Natural killer cell treated with Interleukin-12 subunit alpha and Interleukin-12 subunit beta and Interleukin-15 and Interleukin-18, amount 100 ng/mL, for 72 hours (primary cell): ENCODE measurements at regions not wholly inside any gene's neighbourhood (a gene's known extent, or its start where the extent isn't known, plus 50 kb on each side); places are given as distances from the start of the nearest gene placed in this dataset.

Experiments used
- ATAC-seq, 2 donors: fragments of 150-1000 bp; cut with Tn5 transposase in 1 of 2; sonication (Bioruptor Pico), chemical (Tn5 transposase) in 1 of 2; 2 replicates each; pipeline ENCODE4 v1.10.0; 2021
- DNase-seq: peaks from one replicate; pipeline ENCODE4 v3.0.0; 2022; ENCODE audit warnings: low spot score
- H3K27ac Mint-ChIP-seq, 2 donors: 1 replicate in 1 of 2; 2 replicates in 1 of 2; pipeline ENCODE4 v1.8.0; 2022; ENCODE audit warnings: mixed read lengths in 2 of 2, mild to moderate bottlenecking in 1 of 2, moderate library complexity in 1 of 2
- H3K27me3 Mint-ChIP-seq, 2 donors: 1 replicate in 1 of 2; 2 replicates in 1 of 2; pipeline ENCODE4 v1.8.0; 2022; ENCODE audit warnings: mixed read lengths in 2 of 2
- H3K36me3 Mint-ChIP-seq: one replicate; pipeline ENCODE4 v1.8.0; 2022; ENCODE audit warnings: mixed read lengths
- H3K4me1 Mint-ChIP-seq, 2 donors: 1 replicate in 1 of 2; 2 replicates in 1 of 2; pipeline ENCODE4 v1.8.0; 2022; ENCODE audit warnings: low read depth in 2 of 2, mixed read lengths in 2 of 2, mild to moderate bottlenecking in 1 of 2
- H3K4me3 Mint-ChIP-seq: one replicate; pipeline ENCODE4 v1.8.0; 2022; ENCODE audit warnings: mixed read lengths
- H3K9me3 Mint-ChIP-seq: 2 replicates; pipeline ENCODE4 v1.8.0; 2022; ENCODE audit warnings: mixed read lengths

GRCh38 chr9:75616841-75617566 lies 273.5 kb upstream of the PCSK5 start:
- ATAC-seq (no peak), DNase-seq (no peak)
- no peaks in the 10 kb centered on the region for H3K4me1 Mint-ChIP-seq
- no peak overlapping the region for H3K4me3 Mint-ChIP-seq
- H3K27me3 Mint-ChIP-seq, result peaks cover 8% of the 10 kb centered on the region in 2 donors
- no peak overlapping the region for H3K27ac Mint-ChIP-seq
- H3K9me3 Mint-ChIP-seq, result no peaks in the 10 kb centered on the region
- no peaks in the 10 kb centered on the region for H3K36me3 Mint-ChIP-seq

GRCh38 chr9:75623462-75623861 lies 267.0 kb upstream of the PCSK5 start:
- Mint-ChIP-seq H3K4me3 (no peak overlapping the region), H3K27ac (no peak overlapping the region), H3K27me3 (no peaks in the 10 kb centered on the region), H3K4me1 (no peaks in the 10 kb centered on the region), H3K36me3 (no peaks in the 10 kb centered on the region), H3K9me3 (no peaks in the 10 kb centered on the region)
- ATAC-seq (peak in 1 of 2 donors; percentile 33), DNase-seq (no peak)

GRCh38 chr9:75624998-75625397 lies 265.5 kb upstream of the PCSK5 start:
- Mint-ChIP-seq H3K4me3 (no peak overlapping the region), H3K4me1 (no peaks in the 10 kb centered on the region), H3K36me3 (no peaks in the 10 kb centered on the region), H3K27ac (no peak overlapping the region), H3K9me3 (peaks cover 2% of the 10 kb centered on the region), H3K27me3 (no peaks in the 10 kb centered on the region)
- ATAC-seq (no peak), DNase-seq (no peak)

GRCh38 chr9:75626860-75627259 lies 263.6 kb upstream of the PCSK5 start:
- Mint-ChIP-seq H3K27ac (no peak overlapping the region), H3K4me1 (no peaks in the 10 kb centered on the region), H3K4me3 (no peak overlapping the region), H3K27me3 (no peaks in the 10 kb centered on the region), H3K9me3 (peaks cover 2% of the 10 kb centered on the region), H3K36me3 (no peaks in the 10 kb centered on the region)
- ATAC-seq (no peak), DNase-seq (no peak)

GRCh38 chr9:75628952-75629351 lies 261.5 kb upstream of the PCSK5 start:
- ATAC-seq (no peak), DNase-seq (no peak)
- H3K27ac Mint-ChIP-seq, result no peak overlapping the region
- H3K4me1 Mint-ChIP-seq, result no peaks in the 10 kb centered on the region
- H3K9me3 Mint-ChIP-seq, result peaks cover 2% of the 10 kb centered on the region
- no peaks in the 10 kb centered on the region for H3K27me3 Mint-ChIP-seq
- H3K36me3 Mint-ChIP-seq, result no peaks in the 10 kb centered on the region
- no peak overlapping the region for H3K4me3 Mint-ChIP-seq

- H3K4me3 Mint-ChIP-seq, result no peak overlapping the region
- H3K27me3 Mint-ChIP-seq, result no peaks in the 10 kb centered on the region
- DNase-seq (no peak), ATAC-seq (no peak)
- H3K9me3 Mint-ChIP-seq, result peaks cover 2% of the 10 kb centered on the region
- H3K4me1 Mint-ChIP-seq, result peaks cover 0 to 3% of the 10 kb centered on the region in 2 donors
- no peaks in the 10 kb centered on the region for H3K36me3 Mint-ChIP-seq
- H3K27ac Mint-ChIP-seq, result no peak overlapping the region
Measured at GRCh38 chr9:75633451-75634057, 256.9 kb upstream of the PCSK5 start.

- no peak overlapping the region for H3K27ac Mint-ChIP-seq
- ATAC-seq (peak in 1 of 2 donors; percentile 49), DNase-seq (no peak)
- H3K9me3 Mint-ChIP-seq, result no peaks in the 10 kb centered on the region
- peaks cover 0 to 3% of the 10 kb centered on the region in 2 donors for H3K4me1 Mint-ChIP-seq
- H3K27me3 Mint-ChIP-seq, result no peaks in the 10 kb centered on the region
- no peak overlapping the region for H3K4me3 Mint-ChIP-seq
- H3K36me3 Mint-ChIP-seq, result no peaks in the 10 kb centered on the region
Measured at GRCh38 chr9:75636427-75637045, 253.9 kb upstream of the PCSK5 start.

- DNase-seq, result no peak
Measured at GRCh38 chr9:75639971-75640610, 250.4 kb upstream of the PCSK5 start.

GRCh38 chr9:75642522-75642921 lies 248.0 kb upstream of the PCSK5 start:
- no peak overlapping the region for H3K4me3 Mint-ChIP-seq
- no peaks in the 10 kb centered on the region for H3K36me3 Mint-ChIP-seq
- H3K4me1 Mint-ChIP-seq, result no peaks in the 10 kb centered on the region
- no peak overlapping the region for H3K27ac Mint-ChIP-seq
- no peaks in the 10 kb centered on the region for H3K9me3 Mint-ChIP-seq
- ATAC-seq (no peak), DNase-seq (no peak)
- peaks cover 0 to 2% of the 10 kb centered on the region in 2 donors for H3K27me3 Mint-ChIP-seq

More at GRCh38 chr9:75639971-75640610, 250.4 kb upstream of the PCSK5 start:
- H3K9me3 Mint-ChIP-seq, result no peaks in the 10 kb centered on the region
- H3K36me3 Mint-ChIP-seq, result no peaks in the 10 kb centered on the region
- peaks cover 0 to 3% of the 10 kb centered on the region in 2 donors for H3K4me1 Mint-ChIP-seq
- no peak overlapping the region for H3K27ac Mint-ChIP-seq
- no peak overlapping the region for H3K4me3 Mint-ChIP-seq
- H3K27me3 Mint-ChIP-seq, result no peaks in the 10 kb centered on the region
- no peak for ATAC-seq

- H3K27me3 Mint-ChIP-seq, result peaks cover 0 to 2% of the 10 kb centered on the region in 2 donors
- H3K27ac Mint-ChIP-seq, result no peak overlapping the region
- H3K9me3 Mint-ChIP-seq, result no peaks in the 10 kb centered on the region
- H3K36me3 Mint-ChIP-seq, result no peaks in the 10 kb centered on the region
- no peaks in the 10 kb centered on the region for H3K4me1 Mint-ChIP-seq
- ATAC-seq (no peak), DNase-seq (no peak)
- H3K4me3 Mint-ChIP-seq, result no peak overlapping the region
Measured at GRCh38 chr9:75644649-75645048, 245.8 kb upstream of the PCSK5 start.

GRCh38 chr9:75648034-75648433 lies 242.4 kb upstream of the PCSK5 start:
- ATAC-seq (peak in 1 of 2 donors; percentile 15), DNase-seq (no peak)

GRCh38 chr9:75649060-75649459 lies 241.4 kb upstream of the PCSK5 start:
- Mint-ChIP-seq H3K4me3 (no peak overlapping the region), H3K9me3 (peaks cover 4% of the 10 kb centered on the region), H3K4me1 (no peaks in the 10 kb centered on the region), H3K27me3 (peaks cover 0 to 2% of the 10 kb centered on the region in 2 donors), H3K36me3 (no peaks in the 10 kb centered on the region), H3K27ac (no peak overlapping the region)
- ATAC-seq, result no peak
- DNase-seq, result no peak

More at GRCh38 chr9:75648034-75648433, 242.4 kb upstream of the PCSK5 start:
- no peaks in the 10 kb centered on the region for H3K4me1 Mint-ChIP-seq
- peaks cover 0 to 2% of the 10 kb centered on the region in 2 donors for H3K27me3 Mint-ChIP-seq
- H3K9me3 Mint-ChIP-seq, result peaks cover under 1% of the 10 kb centered on the region
- no peak overlapping the region for H3K27ac Mint-ChIP-seq
- no peaks in the 10 kb centered on the region for H3K36me3 Mint-ChIP-seq
- no peak overlapping the region for H3K4me3 Mint-ChIP-seq

- no peaks in the 10 kb centered on the region for H3K36me3 Mint-ChIP-seq
- no peaks in the 10 kb centered on the region for H3K27me3 Mint-ChIP-seq
- peaks cover 4% of the 10 kb centered on the region for H3K9me3 Mint-ChIP-seq
- no peak for ATAC-seq
- no peaks in the 10 kb centered on the region for H3K4me1 Mint-ChIP-seq
- H3K27ac Mint-ChIP-seq, result no peak overlapping the region
- no peak overlapping the region for H3K4me3 Mint-ChIP-seq
- no peak for DNase-seq
Measured at GRCh38 chr9:75651709-75652108, 238.8 kb upstream of the PCSK5 start.

GRCh38 chr9:75653335-75653734 lies 237.1 kb upstream of the PCSK5 start:
- ATAC-seq (no peak), DNase-seq (no peak)
- H3K4me1 Mint-ChIP-seq, result no peaks in the 10 kb centered on the region
- no peak overlapping the region for H3K4me3 Mint-ChIP-seq
- no peak overlapping the region for H3K27ac Mint-ChIP-seq
- no peaks in the 10 kb centered on the region for H3K27me3 Mint-ChIP-seq
- peaks cover 4% of the 10 kb centered on the region for H3K9me3 Mint-ChIP-seq
- no peaks in the 10 kb centered on the region for H3K36me3 Mint-ChIP-seq
